Astrocyte (in vitro differentiated cells and primary cell): ENCODE measurements at regions not wholly inside any gene's neighbourhood (a gene's known extent, or its start where the extent isn't known, plus 50 kb on each side); places are given as distances from the start of the nearest gene placed in this dataset.
"Not testable (repeated sequence)": the region's sequence is repeated elsewhere in the genome, so short reads cannot be mapped to it uniquely, and the experiment has no call there.

ENCODE experiments used
- DNase-seq: peaks from one replicate; pipeline ENCODE4 v3.0.0-alpha.2; 2010; ENCODE audit warnings: low read depth
- FAIRE-seq: peaks from 2 replicates; lab custom pipeline; 2011; peaks lifted over from hg19 to GRCh38; lab: Jason Lieb, UNC
- H2AFZ ChIP-seq: 2 replicates; pipeline ENCODE4 v1.6.0; 2012; ENCODE audit warnings: low read depth, low read length, inconsistent platforms
- H3K27ac ChIP-seq: 2 replicates; pipeline ENCODE4 v1.5.1; 2011; ENCODE audit warnings: low read depth, low read length, inconsistent platforms
- H3K27me3 ChIP-seq: 2 replicates; pipeline ENCODE4 v1.6.0; 2011; ENCODE audit warnings: low read length, inconsistent platforms; ENCODE audit not compliant: insufficient read depth
- H3K36me3 ChIP-seq: 2 replicates; pipeline ENCODE4 v1.5.1; 2011; ENCODE audit warnings: low read length, inconsistent platforms; ENCODE audit not compliant: insufficient read depth
- H3K4me1 ChIP-seq: 2 replicates; pipeline ENCODE4 v1.5.1; 2011; ENCODE audit warnings: low read length, inconsistent platforms; ENCODE audit not compliant: insufficient read depth
- H3K4me2 ChIP-seq: 2 replicates; pipeline ENCODE4 v1.6.0; 2012; ENCODE audit warnings: low read length, inconsistent platforms
- H3K4me3 ChIP-seq: 2 replicates; pipeline ENCODE4 v1.5.1; 2011; ENCODE audit warnings: low read depth, mild to moderate bottlenecking, low read length, inconsistent platforms; ENCODE audit not compliant: insufficient read depth
- H3K79me2 ChIP-seq: 2 replicates; pipeline ENCODE4 v1.6.0; 2012; ENCODE audit warnings: mild to moderate bottlenecking, low read length, inconsistent platforms; ENCODE audit not compliant: insufficient read depth
- H3K9ac ChIP-seq: 2 replicates; pipeline ENCODE4 v1.6.0; 2012; ENCODE audit warnings: mild to moderate bottlenecking, low read length, inconsistent platforms
- H3K9me3 ChIP-seq: 2 replicates; pipeline ENCODE4 v1.5.1; 2012; ENCODE audit warnings: low read depth, mild to moderate bottlenecking, low read length, inconsistent platforms; ENCODE audit not compliant: insufficient read depth
- H4K20me1 ChIP-seq: 2 replicates; pipeline ENCODE4 v1.6.0; 2012; ENCODE audit warnings: low read length, inconsistent platforms; ENCODE audit not compliant: insufficient read depth
- H3K27ac Mint-ChIP-seq: one replicate; pipeline ENCODE4 v1.8.0; 2021; ENCODE audit warnings: mild to moderate bottlenecking, mixed read lengths; ENCODE audit not compliant: unreplicated experiment
- H3K27me3 Mint-ChIP-seq: one replicate; pipeline ENCODE4 v1.8.0; 2021; ENCODE audit warnings: low read depth, mixed read lengths; ENCODE audit not compliant: unreplicated experiment
- H3K36me3 Mint-ChIP-seq: one replicate; pipeline ENCODE4 v1.8.0; 2021; ENCODE audit warnings: low read depth, mixed read lengths; ENCODE audit not compliant: unreplicated experiment
- H3K4me1 Mint-ChIP-seq: one replicate; pipeline ENCODE4 v1.8.0; 2021; ENCODE audit warnings: low read depth, mixed read lengths; ENCODE audit not compliant: unreplicated experiment
- H3K4me3 Mint-ChIP-seq: one replicate; pipeline ENCODE4 v1.8.0; 2021; ENCODE audit warnings: mild to moderate bottlenecking, moderate library complexity, mixed read lengths; ENCODE audit not compliant: unreplicated experiment
- H3K9me3 Mint-ChIP-seq: one replicate; pipeline ENCODE4 v1.8.0; 2021; ENCODE audit warnings: mild to moderate bottlenecking, mixed read lengths; ENCODE audit not compliant: unreplicated experiment
- CTCF ChIP-seq: IDR thresholded peaks from 2 replicates; pipeline ENCODE4 v1.5.1; 2011; ENCODE audit warnings: low read depth, mild to moderate bottlenecking, inconsistent platforms, low read length, moderate library complexity; ENCODE audit not compliant: insufficient read depth
- EZH2 ChIP-seq: IDR thresholded peaks from 2 replicates; pipeline ENCODE4 v1.6.1; 2012; ENCODE audit warnings: mild to moderate bottlenecking, low read length, inconsistent platforms; ENCODE audit not compliant: insufficient read depth

DNA sequence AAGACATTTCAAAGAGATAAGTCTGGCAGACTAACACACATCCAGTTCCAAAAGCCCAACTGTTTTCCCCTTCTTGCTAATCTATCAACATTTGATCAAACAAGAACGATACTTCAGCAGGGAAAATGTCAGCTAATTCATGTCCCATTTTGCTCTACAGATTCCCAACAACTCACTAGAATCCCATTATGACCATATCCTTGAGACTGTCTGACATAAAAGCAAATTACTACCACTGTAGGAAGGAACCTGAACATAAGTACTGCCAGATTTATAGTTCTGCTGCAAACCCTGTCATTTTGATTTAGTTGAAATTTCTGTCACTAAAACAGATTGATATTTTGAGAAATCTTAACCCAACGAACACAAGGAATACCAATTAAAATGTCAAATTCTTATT is 193.0 kb upstream of the REG3G start:
- Histone ChIP-seq H3K9me3 (peaks cover 4% of the 10 kb centered on the region), H3K27me3 (no peaks in the 10 kb centered on the region), H3K9ac (no peak overlapping the region), H2AFZ (no peak overlapping the region), H3K79me2 (no peaks in the 10 kb centered on the region), H3K4me3 (no peak overlapping the region), H3K36me3 (no peaks in the 10 kb centered on the region), H3K27ac (no peak overlapping the region), H4K20me1 (no peaks in the 10 kb centered on the region), H3K4me1 (no peaks in the 10 kb centered on the region), H3K4me2 (no peak overlapping the region)
- Mint-ChIP-seq H3K36me3 (no peaks in the 10 kb centered on the region), H3K4me3 (no peak overlapping the region), H3K4me1 (no peaks in the 10 kb centered on the region), H3K27me3 (no peaks in the 10 kb centered on the region), H3K27ac (no peak overlapping the region), H3K9me3 (no peaks in the 10 kb centered on the region)
- no peak for DNase-seq
- TF ChIP-seq EZH2 (no peak), CTCF (no peak)
- no peak for FAIRE-seq

- Histone ChIP-seq H3K27ac (no peak overlapping the region), H3K4me3 (no peak overlapping the region), H2AFZ (no peak overlapping the region), H3K9ac (no peak overlapping the region), H4K20me1 (no peaks in the 10 kb centered on the region), H3K27me3 (no peaks in the 10 kb centered on the region), H3K36me3 (no peaks in the 10 kb centered on the region), H3K4me1 (no peaks in the 10 kb centered on the region), H3K4me2 (no peak overlapping the region), H3K79me2 (no peaks in the 10 kb centered on the region), H3K9me3 (peaks cover 4% of the 10 kb centered on the region)
- DNase-seq (no peak), FAIRE-seq (no peak)
- H3K27me3 Mint-ChIP-seq, result no peaks in the 10 kb centered on the region
- H3K36me3 Mint-ChIP-seq, result no peaks in the 10 kb centered on the region
- no peaks in the 10 kb centered on the region for H3K9me3 Mint-ChIP-seq
- H3K27ac Mint-ChIP-seq, result no peak overlapping the region
- TF ChIP-seq EZH2, result no peak
- TF ChIP-seq CTCF, result no peak
- peaks cover 6% of the 10 kb centered on the region for H3K4me1 Mint-ChIP-seq
- H3K4me3 Mint-ChIP-seq, result no peak overlapping the region
Observed at GRCh38 chr2:78839259-78839658, 186.2 kb upstream of the REG3G start.

GRCh38 chr2:78840311-78840710 is 185.2 kb upstream of the REG3G start:
- not testable (repeated sequence) for H3K9ac ChIP-seq, H3K4me1 Mint-ChIP-seq, FAIRE-seq, DNase-seq, H4K20me1 ChIP-seq, H3K4me2 ChIP-seq, H3K79me2 ChIP-seq, H3K27me3 Mint-ChIP-seq, H3K27ac ChIP-seq, H3K4me3 ChIP-seq, H3K9me3 Mint-ChIP-seq, H3K4me1 ChIP-seq, H3K36me3 ChIP-seq, H2AFZ ChIP-seq, H3K27ac Mint-ChIP-seq, H3K27me3 ChIP-seq, H3K36me3 Mint-ChIP-seq, H3K9me3 ChIP-seq, H3K4me3 Mint-ChIP-seq
